MM.1S (cell line): ENCODE measurements at regions not wholly inside any gene's neighbourhood (a gene's known extent, or its start where the extent isn't known, plus 50 kb on each side); places are given as distances from the start of the nearest gene placed in this dataset.

Experiments
- DNase-seq: peaks from one replicate; pipeline ENCODE4 v3.0.0-alpha.2; 2015
- H2AFZ ChIP-seq: fragments of 300-600 bp; sonication (generic); 2 replicates; pipeline ENCODE4 v1.6.0; 2016; ENCODE audit warnings: antibody characterized with exemption, low read length
- H3F3A ChIP-seq: fragments of 300-600 bp; sonication (generic); 2 replicates; pipeline ENCODE4 v1.6.1; 2016; ENCODE audit warnings: mild to moderate bottlenecking, antibody characterized with exemption, low read length, moderate library complexity, mixed read lengths; ENCODE audit not compliant: insufficient read depth
- H3K27ac ChIP-seq: fragments of 300-600 bp; sonication (generic); 2 replicates; pipeline ENCODE4 v1.5.1; 2016; ENCODE audit warnings: mild to moderate bottlenecking, low read length
- H3K27me3 ChIP-seq: fragments of 300-600 bp; sonication (generic); replicated peaks from 2 replicates; pipeline ENCODE4 v1.6.0; 2016; ENCODE audit warnings: low read length; ENCODE audit not compliant: insufficient read depth
- H3K36me3 ChIP-seq: fragments of 300-600 bp; sonication (generic); replicated peaks from 2 replicates; pipeline ENCODE4 v1.6.1; 2016; ENCODE audit warnings: mild to moderate bottlenecking, low read length, mixed read lengths; ENCODE audit not compliant: insufficient read depth
- H3K4me1 ChIP-seq: fragments of 300-600 bp; sonication (generic); 2 replicates; pipeline ENCODE4 v1.6.1; 2016; ENCODE audit warnings: low read length, mixed read lengths
- H3K4me2 ChIP-seq: fragments of 300-600 bp; sonication (generic); 2 replicates; pipeline ENCODE4 v1.6.0; 2016; ENCODE audit warnings: low read depth, low read length
- H3K4me3 ChIP-seq: fragments of 300-600 bp; sonication (generic); 2 replicates; pipeline ENCODE4 v1.5.1; 2016; ENCODE audit warnings: low read length, mixed read lengths
- H3K79me2 ChIP-seq: fragments of 300-600 bp; sonication (generic); 2 replicates; pipeline ENCODE4 v1.6.1; 2016; ENCODE audit warnings: mixed run types, low read length, mixed read lengths
- H3K9ac ChIP-seq: fragments of 300-600 bp; sonication (generic); 2 replicates; pipeline ENCODE4 v1.6.1; 2016; ENCODE audit warnings: low read length, mixed read lengths
- H3K9me2 ChIP-seq: fragments of 300-600 bp; sonication (generic); replicated peaks from 2 replicates; pipeline ENCODE4 v1.6.1; 2016; ENCODE audit warnings: mild to moderate bottlenecking, low read length, mixed read lengths; ENCODE audit not compliant: insufficient read depth
- H3K9me3 ChIP-seq: fragments of 300-600 bp; sonication (generic); replicated peaks from 2 replicates; pipeline ENCODE4 v1.6.1; 2016; ENCODE audit warnings: mild to moderate bottlenecking, low read length, mixed read lengths; ENCODE audit not compliant: insufficient read depth
- H4K20me1 ChIP-seq: fragments of 300-600 bp; sonication (generic); 2 replicates; pipeline ENCODE4 v1.6.1; 2016; ENCODE audit warnings: mild to moderate bottlenecking, low read length, moderate library complexity, mixed read lengths; ENCODE audit not compliant: insufficient read depth
- CTCF ChIP-seq: fragments of 300-600 bp; sonication (generic); IDR thresholded peaks from 2 replicates; pipeline ENCODE4 v1.5.1; 2016; ENCODE audit warnings: antibody characterized with exemption, low read length, mixed read lengths
- EZH2 ChIP-seq: fragments of 300-600 bp; sonication (generic); optimal IDR thresholded peaks from 2 replicates; pipeline ENCODE3; 2017; ENCODE audit warnings: low read depth, mild to moderate bottlenecking, antibody characterized with exemption, low read length, mixed read lengths
- EZH2phosphoT487 ChIP-seq: fragments of 300-600 bp; sonication (generic); IDR thresholded peaks from 2 replicates; pipeline ENCODE4 v1.6.1; 2018; ENCODE audit warnings: antibody characterized with exemption, low read length

DNA sequence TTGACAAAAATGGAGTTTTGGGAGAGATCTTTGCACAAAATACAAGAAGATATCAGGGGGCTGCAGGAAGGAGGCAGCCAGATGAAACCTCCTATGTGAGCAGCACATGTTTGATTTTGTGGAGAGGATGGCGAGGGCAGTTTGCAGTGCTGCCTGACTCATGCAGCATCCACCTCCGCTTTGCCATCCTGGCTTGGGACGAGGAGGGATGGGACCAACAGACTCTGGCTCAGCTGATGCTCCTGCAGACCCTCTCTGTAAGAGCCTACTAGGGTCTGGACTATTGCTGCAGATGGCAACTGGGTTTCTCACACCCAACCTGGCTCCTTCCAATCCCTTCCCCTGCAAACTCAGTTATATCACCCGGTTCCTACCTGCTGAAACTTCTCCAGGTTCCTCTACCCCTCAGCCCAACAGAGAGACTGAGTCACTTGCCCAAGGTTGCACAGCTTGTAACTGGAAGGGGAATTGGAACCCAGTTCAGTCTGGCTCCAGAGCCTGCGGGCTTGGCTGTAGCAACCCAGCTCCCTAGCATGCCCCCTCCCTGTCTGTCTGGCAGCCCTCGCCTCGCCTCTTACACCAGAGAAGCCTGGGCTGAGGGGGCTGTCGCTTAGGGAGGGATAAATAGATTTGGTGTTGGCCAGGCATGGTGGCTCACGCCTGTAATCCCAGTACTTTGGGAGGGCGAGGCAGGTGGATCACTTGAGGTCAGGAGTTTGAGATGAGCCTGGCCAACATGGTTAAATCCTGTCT lies 205.8 kb downstream of the PTPRU start:
- Histone ChIP-seq H3F3A (no peaks in the 10 kb centered on the region), H2AFZ (no peak overlapping the region), H3K9me3 (no peaks in the 10 kb centered on the region), H3K36me3 (no peaks in the 10 kb centered on the region), H3K9ac (no peak overlapping the region), H3K27ac (no peak overlapping the region), H3K9me2 (no peaks in the 10 kb centered on the region), H3K4me1 (no peaks in the 10 kb centered on the region), H4K20me1 (no peaks in the 10 kb centered on the region), H3K79me2 (no peaks in the 10 kb centered on the region), H3K4me2 (no peak overlapping the region), H3K27me3 (peaks cover 97% of the 10 kb centered on the region), H3K4me3 (no peak overlapping the region)
- DNase-seq = no peak
- no peak for TF ChIP-seq EZH2phosphoT487
- TF ChIP-seq CTCF = no peak
- TF ChIP-seq EZH2 = no peak

- no peak overlapping the region for H3K9ac ChIP-seq
- no peaks in the 10 kb centered on the region for H3K9me3 ChIP-seq
- H4K20me1 ChIP-seq = no peaks in the 10 kb centered on the region
- no peak overlapping the region for H3K4me3 ChIP-seq
- H3K36me3 ChIP-seq = no peaks in the 10 kb centered on the region
- no peaks in the 10 kb centered on the region for H3K9me2 ChIP-seq
- H3K27me3 ChIP-seq = peaks cover 93% of the 10 kb centered on the region
- TF ChIP-seq EZH2 (no peak), CTCF (no peak), EZH2phosphoT487 (no peak)
- DNase-seq = no peak
- no peaks in the 10 kb centered on the region for H3K4me1 ChIP-seq
- no peaks in the 10 kb centered on the region for H3K79me2 ChIP-seq
- no peak overlapping the region for H2AFZ ChIP-seq
- H3K4me2 ChIP-seq = no peak overlapping the region
- H3K27ac ChIP-seq = no peak overlapping the region
- H3F3A ChIP-seq = no peaks in the 10 kb centered on the region
Observed at GRCh38 chr1:29439615-29440014, 203.3 kb downstream of the PTPRU start.

DNA sequence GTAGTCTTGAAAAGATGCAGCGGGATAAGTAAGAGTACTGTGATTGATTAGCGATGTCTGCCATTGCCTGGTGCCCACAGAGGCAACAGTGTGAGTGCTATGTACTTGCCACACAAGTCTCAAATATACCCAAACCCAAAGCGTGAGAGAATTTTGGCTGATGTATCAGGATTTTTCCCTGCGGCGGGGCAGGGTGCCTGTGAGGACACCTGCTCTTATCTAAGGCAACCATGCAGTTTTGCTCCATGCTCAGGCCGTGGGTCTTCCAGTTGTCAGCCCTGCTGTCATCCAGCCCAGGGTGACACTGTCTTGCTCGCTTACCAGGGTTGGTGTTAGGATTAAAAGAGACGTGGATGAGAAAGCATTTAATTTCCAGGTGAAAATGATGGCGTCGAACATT lies 202.7 kb downstream of the PTPRU start:
- no peaks in the 10 kb centered on the region for H4K20me1 ChIP-seq

More for the DNA sequence above, 202.7 kb downstream of the PTPRU start:
- TF ChIP-seq EZH2 (no peak), EZH2phosphoT487 (no peak), CTCF (no peak)
- H3K79me2 ChIP-seq = no peaks in the 10 kb centered on the region
- H3K36me3 ChIP-seq = no peaks in the 10 kb centered on the region
- H3K9ac ChIP-seq = no peak overlapping the region
- no peak overlapping the region for H3K4me3 ChIP-seq
- peaks cover 93% of the 10 kb centered on the region for H3K27me3 ChIP-seq
- no peaks in the 10 kb centered on the region for H3F3A ChIP-seq
- no peak overlapping the region for H3K4me2 ChIP-seq
- no peaks in the 10 kb centered on the region for H3K9me3 ChIP-seq
- DNase-seq = no peak
- no peaks in the 10 kb centered on the region for H3K4me1 ChIP-seq
- no peak overlapping the region for H3K27ac ChIP-seq
- no peaks in the 10 kb centered on the region for H3K9me2 ChIP-seq
- no peak overlapping the region for H2AFZ ChIP-seq
